ENCODE measurements at regions not wholly inside any gene's neighbourhood (a gene's known extent, or its start where the extent isn't known, plus 50 kb on each side); places are given as distances from the start of the nearest gene placed in this dataset.
"Not testable (repeated sequence)": the region's sequence is repeated elsewhere in the genome, so short reads cannot be mapped to it uniquely, and the experiment has no call there.

DNA sequence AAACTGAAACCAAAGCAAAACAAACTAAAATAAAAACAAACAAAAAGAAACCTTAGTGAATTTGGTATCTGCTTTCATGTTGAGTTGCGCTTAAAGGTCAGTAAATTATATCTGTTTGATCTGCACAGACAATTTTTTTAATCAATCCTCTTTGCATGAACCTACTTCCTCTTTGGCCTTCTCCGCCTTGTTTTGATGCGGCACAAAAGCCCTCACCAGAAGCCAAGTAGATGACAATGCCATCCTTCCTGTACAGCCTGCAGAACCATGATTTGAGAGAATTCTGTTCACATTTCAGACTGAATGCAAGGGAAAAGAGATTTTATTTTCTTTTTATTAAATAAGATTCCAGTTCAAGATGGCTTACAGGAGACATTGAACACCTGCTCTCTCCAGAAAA is 473.6 kb upstream of the FTMT start:
- DNase-seq, result no peak

DNA sequence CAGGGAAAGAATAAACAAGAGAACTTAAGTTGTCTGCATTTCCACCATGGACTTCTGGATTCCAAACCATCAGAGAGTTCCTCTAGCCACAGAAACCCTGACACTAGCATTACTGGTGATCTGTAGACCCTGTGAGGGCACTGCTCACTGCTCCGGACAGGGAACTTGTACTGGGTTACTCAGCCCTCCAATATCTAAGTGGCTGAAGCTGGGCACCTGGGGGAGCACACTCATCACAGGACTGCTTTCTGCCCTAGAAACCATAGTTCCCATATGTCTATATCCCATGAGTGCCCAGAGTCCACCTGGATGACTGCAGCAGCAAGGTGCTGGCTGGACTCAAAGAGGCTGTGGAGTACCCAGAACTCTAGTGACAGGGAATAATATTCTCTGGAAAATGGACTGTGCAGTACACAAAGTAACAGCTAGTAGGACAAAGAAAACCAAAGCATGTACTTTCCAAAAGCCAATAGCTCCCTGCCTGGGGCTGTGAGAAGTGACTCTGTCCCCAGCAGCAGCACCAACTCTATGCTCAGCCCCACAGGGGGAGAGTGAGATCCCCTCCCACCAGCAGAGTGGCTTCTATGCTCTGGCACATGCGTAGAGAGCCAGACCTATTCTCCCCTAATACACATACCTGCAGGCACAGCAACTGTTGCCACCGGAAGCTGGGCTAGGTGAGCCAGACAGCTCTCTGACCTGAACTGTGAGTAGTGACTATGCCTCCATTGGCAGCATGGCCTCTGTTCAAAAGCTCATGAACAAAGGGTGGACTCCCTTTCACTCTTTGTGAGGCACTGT is 472.9 kb upstream of the FTMT start:
- DNase-seq, result no peak

- no peak for DNase-seq
Observed at GRCh38 chr5:121380066-121380465, 471.6 kb upstream of the FTMT start.

DNA sequence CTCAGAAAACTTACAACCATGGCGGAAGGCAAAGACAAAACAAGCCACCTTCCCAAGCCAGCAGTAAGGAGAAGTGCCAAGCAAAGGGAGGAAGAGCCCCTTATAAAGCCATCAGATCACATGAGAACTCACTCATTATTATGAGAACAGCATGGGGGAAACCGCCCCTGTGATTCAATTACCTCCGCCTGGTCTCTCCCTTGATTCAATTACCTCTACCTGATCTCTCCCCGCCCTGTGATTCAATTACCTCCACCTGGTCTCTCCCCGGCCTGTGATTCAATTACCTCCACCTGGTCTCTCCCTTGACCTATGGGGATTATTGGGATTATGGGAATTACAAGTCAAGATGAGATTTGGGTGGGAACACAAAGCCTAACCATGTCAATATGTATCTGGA is 467.3 kb upstream of the FTMT start:
- DNase-seq, result peak; percentile 36 to 66

DNA sequence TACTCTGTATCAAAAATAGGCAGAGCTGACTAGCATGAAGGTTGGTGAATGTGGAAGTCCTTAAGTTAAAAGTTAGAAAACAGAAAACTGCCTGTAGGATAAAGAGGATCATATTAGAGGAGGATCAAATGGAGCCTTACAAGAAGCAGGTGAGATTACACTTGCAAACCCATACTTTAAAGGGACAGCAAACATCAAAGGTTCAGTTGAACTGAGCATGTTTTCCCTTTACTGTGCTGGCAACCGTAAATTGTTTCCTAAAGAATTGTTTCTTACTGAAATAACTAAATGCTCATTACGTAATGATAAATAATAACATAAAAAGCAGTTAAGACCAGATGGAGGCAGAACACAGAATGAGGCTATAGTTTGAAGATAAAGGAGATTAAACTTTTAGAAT is 465.3 kb upstream of the FTMT start:
- DNase-seq, result no peak

DNA sequence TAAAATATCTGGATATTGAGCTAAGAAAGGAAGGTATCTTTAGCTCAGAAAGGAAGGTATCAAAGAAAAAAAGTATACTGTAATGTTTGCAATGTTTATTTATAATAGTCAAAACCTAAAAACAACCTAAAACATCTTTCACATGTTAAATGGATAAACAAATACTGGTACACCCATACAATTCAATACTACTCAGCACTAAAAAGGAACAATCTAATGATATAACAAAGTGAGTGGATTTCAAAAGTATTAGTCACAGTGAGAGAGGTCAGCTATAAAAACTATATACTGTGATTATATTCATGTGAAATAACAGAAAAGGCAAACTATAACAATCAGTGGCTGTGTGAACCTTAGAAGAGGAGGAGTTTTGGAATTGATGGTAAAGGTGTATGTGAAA is 455.0 kb upstream of the FTMT start:
- no peak for DNase-seq

GRCh38 chr5:121399879-121400278 is 451.8 kb upstream of the FTMT start:
- no peak for DNase-seq

DNA sequence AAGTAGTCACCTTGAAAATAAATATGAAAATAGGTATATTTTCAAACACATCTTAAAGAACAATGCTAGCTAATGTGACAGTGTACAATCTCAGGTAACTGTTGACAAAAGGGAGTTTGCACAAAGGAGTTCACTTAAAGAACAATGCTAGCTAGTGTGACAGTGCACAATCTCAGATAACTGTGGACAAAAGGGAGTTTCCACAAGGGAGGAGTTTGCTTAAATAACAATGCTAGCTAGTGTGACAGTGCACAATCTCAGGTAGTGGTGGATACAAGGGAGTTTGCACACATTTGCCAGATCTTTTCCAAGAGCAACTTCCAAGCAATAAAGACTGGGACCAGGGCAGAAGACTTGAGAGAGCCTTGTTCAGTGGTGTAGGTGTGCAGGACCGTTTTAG is 442.9 kb upstream of the FTMT start:
- DNase-seq, result no peak

DNA sequence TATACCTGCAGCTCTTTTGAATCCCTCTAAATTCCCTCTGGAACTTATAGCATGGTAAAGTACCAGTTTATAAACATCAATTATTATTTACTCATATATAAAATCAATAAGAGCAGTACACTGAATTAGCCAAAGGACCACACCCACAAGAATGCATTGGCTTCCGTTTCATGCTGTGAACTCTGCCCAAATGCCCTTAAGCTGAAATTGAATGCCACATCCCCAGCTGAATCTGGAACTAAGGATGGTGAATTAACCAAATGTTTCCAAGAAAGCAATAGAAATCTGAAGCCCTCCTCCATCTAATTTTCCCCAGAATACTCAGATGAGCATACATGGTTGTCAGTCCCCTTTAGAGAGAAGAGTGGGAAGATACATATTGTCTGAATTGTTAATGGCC is 436.4 kb upstream of the FTMT start:
- DNase-seq, result no peak

- DNase-seq, result no peak
Observed at GRCh38 chr5:121421646-121422045, 430.0 kb upstream of the FTMT start.

GRCh38 chr5:121424976-121425375 is 426.7 kb upstream of the FTMT start:
- no peak for DNase-seq

- DNase-seq, result no peak
Observed at GRCh38 chr5:121426153-121426552, 425.5 kb upstream of the FTMT start.

GRCh38 chr5:121429761-121430160 is 421.9 kb upstream of the FTMT start:
- no peak for DNase-seq

DNA sequence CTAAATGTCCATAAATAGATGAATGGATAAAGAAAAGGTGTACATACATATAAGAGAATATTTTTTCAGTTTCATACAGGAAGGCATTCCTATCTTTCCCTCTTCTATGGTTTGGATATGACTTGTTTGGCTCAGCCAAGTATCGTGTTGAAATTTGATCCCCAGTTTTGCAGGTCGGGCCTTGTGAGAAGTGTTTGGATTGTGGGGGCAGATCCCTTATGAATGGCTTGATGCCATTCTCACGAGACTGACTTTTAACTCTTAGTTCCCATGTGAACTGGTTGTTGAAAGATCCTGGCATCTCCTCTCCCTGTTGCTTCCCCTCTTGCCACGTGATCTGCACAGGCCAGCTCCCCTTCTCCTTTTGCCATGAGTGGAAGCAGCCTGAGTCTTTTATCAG is 421.1 kb upstream of the FTMT start:
- peak in 1 of 2 experiments; percentile 1 for DNase-seq

GRCh38 chr5:121445511-121445910 is 406.2 kb upstream of the FTMT start:
- DNase-seq, result no peak

DNA sequence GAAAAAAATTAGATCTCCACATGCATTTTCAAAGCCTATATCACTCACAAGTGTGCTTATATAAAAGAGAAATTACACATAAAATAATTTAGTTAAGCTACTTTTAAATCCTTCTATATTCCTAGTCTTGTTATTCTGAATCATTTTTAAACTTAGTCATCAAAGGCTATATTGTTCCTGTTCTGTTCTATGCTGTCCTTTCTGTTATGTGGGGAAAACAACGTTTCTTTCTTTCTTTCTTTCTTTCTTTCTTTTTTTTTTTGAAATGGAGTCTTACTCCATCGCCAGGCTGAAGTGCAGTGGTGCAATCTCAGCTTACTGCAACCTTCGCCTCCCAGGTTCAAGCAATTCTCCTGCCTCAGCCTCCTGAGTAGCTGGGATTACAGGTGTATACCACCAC is 389.2 kb upstream of the FTMT start:
- DNase-seq, result no peak

DNA sequence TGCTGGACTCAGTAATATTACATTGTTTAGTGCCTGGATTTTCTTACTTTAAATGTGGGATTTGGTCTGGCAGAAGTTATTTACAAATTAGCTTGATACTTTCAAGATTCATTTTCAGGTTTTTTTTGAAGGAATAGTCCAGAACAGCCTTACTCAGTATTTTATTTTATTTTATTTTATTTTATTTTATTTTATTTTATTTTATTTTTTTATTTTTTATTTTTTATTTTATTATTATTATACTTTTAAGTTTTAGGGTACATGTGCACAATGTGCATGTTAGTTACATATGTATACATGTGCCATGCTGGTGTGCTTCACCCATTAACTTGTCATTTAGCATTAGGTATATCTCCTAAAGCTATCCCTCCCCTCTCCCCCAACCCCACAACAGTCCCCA is 380.5 kb upstream of the FTMT start:
- not testable (repeated sequence) for DNase-seq

- DNase-seq, result no peak
Observed at GRCh38 chr5:121478636-121479035, 373.0 kb upstream of the FTMT start.

- DNase-seq, result no peak
Observed at GRCh38 chr5:121479337-121479736, 372.3 kb upstream of the FTMT start.

DNA sequence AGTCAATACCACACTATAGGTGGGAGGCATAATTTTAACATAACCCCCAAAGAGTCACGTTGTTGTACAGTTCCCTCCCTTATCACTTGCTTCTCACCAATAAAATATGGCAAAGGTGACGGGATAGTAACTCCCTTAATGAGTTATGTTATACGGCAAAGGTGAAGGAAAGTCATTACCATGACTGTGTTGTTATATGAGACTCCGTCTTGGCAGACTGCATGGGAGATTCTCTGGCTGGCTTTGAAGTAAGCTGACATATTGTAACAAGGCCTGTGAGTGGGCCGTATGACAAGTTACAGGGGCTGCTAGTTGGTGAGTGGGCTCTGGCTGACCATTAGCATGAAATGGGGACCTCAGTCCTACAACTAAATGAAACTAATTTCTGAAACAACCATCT is 366.4 kb upstream of the FTMT start:
- no peak for DNase-seq

- not testable (repeated sequence) for DNase-seq
Observed at GRCh38 chr5:121485999-121486398, 365.7 kb upstream of the FTMT start.

GRCh38 chr5:121489972-121490371 is 361.7 kb upstream of the FTMT start:
- no peak for DNase-seq

DNA sequence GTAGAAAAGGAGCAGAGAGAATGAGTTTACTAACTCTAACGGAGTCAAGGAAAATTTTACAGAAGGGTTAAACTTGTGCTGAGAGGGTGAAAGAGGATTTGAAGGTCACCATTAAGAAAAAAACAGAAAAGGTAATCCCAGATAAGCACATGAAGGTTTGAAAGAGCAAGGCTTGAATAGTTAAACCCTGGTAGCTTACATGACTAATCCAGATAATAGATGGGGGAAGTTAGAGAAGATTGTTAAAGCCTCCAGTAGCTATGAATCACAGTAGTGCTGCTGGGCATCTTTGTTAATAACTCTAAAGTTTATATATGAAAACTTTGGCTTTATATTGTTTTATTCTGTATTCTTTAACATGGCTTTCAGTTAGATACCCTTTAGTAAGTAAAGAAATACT is 354.5 kb upstream of the FTMT start:
- DNase-seq, result no peak

DNA sequence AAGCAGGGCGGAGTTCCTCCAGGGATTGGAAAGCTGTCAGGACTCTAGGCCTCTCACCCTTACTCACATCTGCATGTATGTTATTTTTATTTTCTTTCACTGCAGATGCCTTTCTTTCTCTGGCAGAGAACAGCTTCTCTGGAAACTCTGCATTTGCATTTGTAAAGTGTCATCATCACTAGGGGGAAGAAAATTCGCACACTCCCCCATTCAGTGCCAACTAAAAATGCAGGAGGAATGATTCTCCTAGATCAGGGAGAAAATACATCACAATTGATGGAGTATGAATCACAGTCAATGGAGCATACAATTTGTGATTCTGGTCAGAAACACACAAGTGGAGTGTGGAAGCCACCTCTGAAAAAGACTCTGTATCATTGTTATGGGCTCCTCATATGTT is 351.4 kb upstream of the FTMT start:
- no peak for DNase-seq

DNA sequence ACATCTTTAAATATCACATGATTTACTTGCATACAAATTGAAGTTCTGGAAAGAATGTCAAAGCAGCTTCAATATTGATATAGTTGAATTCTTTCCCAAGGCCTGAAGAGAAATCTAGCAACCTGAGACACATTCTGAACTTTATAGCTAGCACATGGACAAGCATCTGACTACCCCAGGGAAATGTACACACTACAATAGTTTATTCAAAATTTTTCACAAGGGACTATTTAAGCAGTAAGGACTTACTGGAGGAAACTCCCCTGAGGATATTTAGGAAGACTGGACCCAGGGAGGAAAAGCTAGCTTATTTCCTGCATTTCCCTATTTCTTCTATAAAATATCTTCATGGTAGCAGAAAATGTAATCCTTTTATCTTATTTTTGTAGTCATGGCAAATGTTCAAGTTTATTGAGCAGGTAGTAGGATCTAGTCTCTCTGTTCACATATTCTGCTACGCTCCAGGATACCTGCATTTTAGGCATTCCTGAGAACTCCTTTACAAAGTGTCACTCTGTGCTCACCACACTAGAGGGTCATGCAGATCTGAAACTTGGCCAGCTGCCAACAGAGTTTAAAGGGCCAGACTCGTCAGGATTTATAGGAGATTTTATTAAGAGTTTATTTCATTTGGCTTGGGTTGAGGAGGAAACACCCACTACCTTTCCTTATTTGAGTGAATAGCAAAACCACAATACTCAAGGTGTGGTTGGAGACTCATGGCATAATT is 348.4 kb upstream of the FTMT start:
- DNase-seq, result peak in 1 of 2 experiments; percentile 0

Measured in NCI-H2081 (cell line).